K562 (cell line): ENCODE measurements at regions not wholly inside any gene's neighbourhood (a gene's known extent, or its start where the extent isn't known, plus 50 kb on each side); places are given as distances from the start of the nearest gene placed in this dataset.

Experiments used
- ATAC-seq: fragments of 200-7000 bp; cut with Tn5 transposase; 3 replicates; pipeline ENCODE4 v1.9.1; 2020; ENCODE audit warnings: moderate library complexity
- BruUV-seq: library from RNA; stranded (reverse); fragments of 400-500 nt; replicated peaks from 2 replicates; lab custom pipeline; 2021; lab: Mats Ljungman, UMichigan
- CTCF ChIA-PET: fragments of 300-600 bp; formaldehyde crosslinking; extraction: SDS; loops from one replicate; lab custom pipeline; 2021; ENCODE audit warnings: low intra/inter-chr PET ratio; lab: Yijun Ruan, JAX
- POLR2A ChIA-PET: fragments of 300-600, 350-650 bp; sonication (Branson Sonifier 250); formaldehyde crosslinking; extraction: SDS; loops from one replicate; lab custom pipeline; 2021; ENCODE audit warnings: antibody characterized with exemption, inconsistent platforms; lab: Yijun Ruan, JAX
- DNase-seq, 4 experiments: peaks; one replicate each; pipeline versions ENCODE4 v3.0.0 to v3.0.0-alpha.2; 2011 to 2018; ENCODE audit warnings: low spot score in 3 of 4, mixed read lengths in 3 of 4; ENCODE audit errors: extremely low read depth in 1 of 4
- FAIRE-seq: peaks from 2 replicates; lab custom pipeline; 2011; peaks lifted over from hg19 to GRCh38; lab: Jason Lieb, UNC
- H2AFZ ChIP-seq: 2 replicates; pipeline ENCODE4 v1.6.0; 2011; ENCODE audit warnings: low read depth, low read length, control low read depth, inconsistent platforms
- H3K27ac ChIP-seq: fragments of 200-600 bp; 3 replicates; pipeline ENCODE4 v1.8.0; 2011; ENCODE audit warnings: low read depth, mild to moderate bottlenecking, control low read depth, inconsistent platforms, low read length, moderate library complexity, mixed read lengths; ENCODE audit errors: extremely low read depth
- H3K27me3 ChIP-seq, 2 experiments: fragments of 300-600 bp in 1 of 2; 2 replicates in 1 of 2; 3 replicates in 1 of 2; pipeline versions ENCODE4 v1.6.0 to v1.8.0; 2011; ENCODE audit warnings: inconsistent platforms in 2 of 2, low read length in 2 of 2, mild to moderate bottlenecking in 1 of 2, mixed read lengths in 1 of 2, moderate library complexity in 1 of 2; ENCODE audit not compliant: control insufficient read depth in 2 of 2, insufficient read depth in 2 of 2
- H3K36me3 ChIP-seq: fragments of 300-600 bp; 3 replicates; pipeline ENCODE4 v1.8.0; 2011; ENCODE audit warnings: mild to moderate bottlenecking, low read length, inconsistent platforms; ENCODE audit not compliant: control insufficient read depth, insufficient read depth
- H3K4me1 ChIP-seq, 2 experiments: fragments of 200-600 bp in 1 of 2; replicated peaks in 1 of 2; 2 replicates in 1 of 2; 3 replicates in 1 of 2; pipeline versions ENCODE4 v1.5.1 to v1.8.0; 2011; ENCODE audit warnings: inconsistent platforms in 2 of 2, low read length in 2 of 2, mild to moderate bottlenecking in 1 of 2, mixed read lengths in 1 of 2, moderate library complexity in 1 of 2; ENCODE audit not compliant: control insufficient read depth in 2 of 2, insufficient read depth in 2 of 2
- H3K4me2 ChIP-seq: 2 replicates; pipeline ENCODE4 v1.6.1; 2011; ENCODE audit warnings: low read length, control low read depth, inconsistent platforms, mixed read lengths; ENCODE audit not compliant: insufficient read depth
- H3K4me3 ChIP-seq: fragments of 200-600 bp; sonication (generic), shearing (Covaris generic); 2 replicates; pipeline ENCODE4 v1.5.1; 2016; ENCODE audit warnings: control low read depth, inconsistent platforms
- H3K79me2 ChIP-seq: fragments of 200-600 bp; 3 replicates; pipeline ENCODE4 v1.8.0; 2011; ENCODE audit warnings: low read length, inconsistent platforms; ENCODE audit not compliant: control insufficient read depth, insufficient read depth
- H3K9ac ChIP-seq, 2 experiments: 2 replicates each; pipeline versions ENCODE4 v1.6.0 to v1.6.1; 2011; ENCODE audit warnings: low read depth in 2 of 2, low read length in 2 of 2, control low read depth in 1 of 2, inconsistent platforms in 1 of 2, mild to moderate bottlenecking in 1 of 2, mixed read lengths in 1 of 2; ENCODE audit not compliant: insufficient read depth in 1 of 2
- H3K9me1 ChIP-seq: one replicate; pipeline ENCODE4 v1.6.0; 2011; ENCODE audit warnings: inconsistent platforms, mild to moderate bottlenecking, low read length, moderate library complexity; ENCODE audit not compliant: control insufficient read depth, insufficient read depth
- H3K9me3 ChIP-seq: replicated peaks from 2 replicates; pipeline ENCODE4 v1.5.1; 2011; ENCODE audit warnings: low read depth, low read length, inconsistent platforms; ENCODE audit not compliant: control insufficient read depth, insufficient read depth
- H4K20me1 ChIP-seq: replicated peaks from 2 replicates; pipeline ENCODE4 v1.6.1; 2011; ENCODE audit warnings: low read length, inconsistent platforms, mixed read lengths; ENCODE audit not compliant: control insufficient read depth, insufficient read depth
- E2F3 ChIP-seq: fragments of 250-450 bp; sonication (Bioruptor Pico); IDR thresholded peaks from 2 replicates; pipeline ENCODE4 v1.4.0; 2020; ENCODE audit warnings: mild to moderate bottlenecking
- ILF3 ChIP-seq: fragments of 450-650 bp; IDR thresholded peaks from 2 replicates; pipeline ENCODE4 v1.6.1; 2018; ENCODE audit warnings: antibody characterized with exemption, mild to moderate bottlenecking, moderate library complexity, borderline replicate concordance
- LEF1 ChIP-seq: fragments of 450-650 bp; IDR thresholded peaks from 2 replicates; pipeline ENCODE4 v1.6.1; 2016; ENCODE audit warnings: mild to moderate bottlenecking
- NBN ChIP-seq: fragments of 450-650 bp; IDR thresholded peaks from 2 replicates; pipeline ENCODE4 v1.6.1; 2016; ENCODE audit warnings: low read depth, mild to moderate bottlenecking
- SOX6 ChIP-seq: fragments of 450-650 bp; IDR thresholded peaks from 2 replicates; pipeline ENCODE4 v1.6.1; 2014; ENCODE audit warnings: mild to moderate bottlenecking
- THRAP3 ChIP-seq: fragments of 450-650 bp; IDR thresholded peaks from 2 replicates; pipeline ENCODE4 v1.6.1; 2016; ENCODE audit warnings: mild to moderate bottlenecking, inconsistent platforms, borderline replicate concordance
- U2AF1 ChIP-seq: fragments of 200-400 bp; formaldehyde crosslinking; optimal IDR thresholded peaks from 2 replicates; pipeline ENCODE3; 2017; ENCODE audit warnings: mild to moderate bottlenecking, low read depth, low read length, moderate library complexity
- WGBS: fragments of 100-300 bp; shearing (Covaris generic); methylation state at CpG from one replicate; pipeline ENCODE4 v1.1.6; 2016; ENCODE audit warnings: low coverage, mixed read lengths; ENCODE audit not compliant: insufficient coverage; ENCODE audit errors: missing lambda C conversion rate; 5-methylcytosine and 5-hydroxymethylcytosine counted together
- in situ Hi-C: fragments of 300-500 bp; cut with MboI; formaldehyde crosslinking; loops from 4 replicates; pipeline ENCODE4 v1.15.0; 2018; ENCODE audit warnings: inconsistent platforms, mixed read lengths
- intact Hi-C: fragments of 100-400 bp; cut with micrococcal nuclease; formaldehyde crosslinking; loops from 2 replicates; pipeline ENCODE4 v1.14.2; 2022
- TF ChIP-seq, protein P1 (sequence below), 2 experiments: fragments of 450-650 bp; conservative IDR thresholded peaks; 2 replicates each; pipeline ENCODE4 v1.6.1; 2017; ENCODE audit warnings: mild to moderate bottlenecking in 2 of 2, moderate library complexity in 2 of 2
- TF ChIP-seq, protein P2 (sequence below): fragments of 450-650 bp; IDR thresholded peaks from 2 replicates; pipeline ENCODE4 v1.6.1; 2017; ENCODE audit warnings: antibody characterized with exemption, mild to moderate bottlenecking

DNA sequence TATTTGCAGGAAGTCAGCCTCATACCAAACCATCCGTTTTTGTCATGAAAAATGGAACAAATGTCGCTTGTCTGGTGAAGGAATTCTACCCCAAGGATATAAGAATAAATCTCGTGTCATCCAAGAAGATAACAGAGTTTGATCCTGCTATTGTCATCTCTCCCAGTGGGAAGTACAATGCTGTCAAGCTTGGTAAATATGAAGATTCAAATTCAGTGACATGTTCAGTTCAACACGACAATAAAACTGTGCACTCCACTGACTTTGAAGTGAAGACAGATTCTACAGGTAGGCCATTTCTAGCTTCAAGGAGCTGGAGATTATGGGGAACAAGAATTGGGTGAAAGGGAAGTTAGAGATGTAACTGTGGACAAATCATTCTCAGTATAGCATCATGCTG lies 126.1 kb downstream of the DAD1 start:
- CTCF ChIA-PET: no interaction called here
- Histone ChIP-seq H3K4me2 (no peak overlapping the region), H3K9ac (no peak overlapping the region), H3K9me1 (no peaks in the 10 kb centered on the region), H3K27me3 (no peaks in the 10 kb centered on the region), H3K4me3 (no peak overlapping the region), H4K20me1 (no peaks in the 10 kb centered on the region), H3K27ac (no peak overlapping the region), H3K79me2 (no peaks in the 10 kb centered on the region), H3K9me3 (no peaks in the 10 kb centered on the region), H3K4me1 (peaks cover 0 to 3% of the 10 kb centered on the region in 2 experiments; a peak in 3 of 5 replicates), H2AFZ (no peak overlapping the region), H3K36me3 (no peaks in the 10 kb centered on the region)
- DNase-seq (no peak), FAIRE-seq (no peak), ATAC-seq (no peak)
- intact Hi-C loops: loop anchor here (5.0 kb wide), 1 partner anchor 36 kb away; no protein-coding TSS in a partner anchor
- 57% methylated on average over 4 of the region's 4 CpGs for whole genome bisulfite sequencing
- POLR2A ChIA-PET: no interaction called here
- in situ Hi-C loops: no loop called here
- TF ChIP-seq SOX6: no peak
- TF ChIP-seq, protein P1, sequence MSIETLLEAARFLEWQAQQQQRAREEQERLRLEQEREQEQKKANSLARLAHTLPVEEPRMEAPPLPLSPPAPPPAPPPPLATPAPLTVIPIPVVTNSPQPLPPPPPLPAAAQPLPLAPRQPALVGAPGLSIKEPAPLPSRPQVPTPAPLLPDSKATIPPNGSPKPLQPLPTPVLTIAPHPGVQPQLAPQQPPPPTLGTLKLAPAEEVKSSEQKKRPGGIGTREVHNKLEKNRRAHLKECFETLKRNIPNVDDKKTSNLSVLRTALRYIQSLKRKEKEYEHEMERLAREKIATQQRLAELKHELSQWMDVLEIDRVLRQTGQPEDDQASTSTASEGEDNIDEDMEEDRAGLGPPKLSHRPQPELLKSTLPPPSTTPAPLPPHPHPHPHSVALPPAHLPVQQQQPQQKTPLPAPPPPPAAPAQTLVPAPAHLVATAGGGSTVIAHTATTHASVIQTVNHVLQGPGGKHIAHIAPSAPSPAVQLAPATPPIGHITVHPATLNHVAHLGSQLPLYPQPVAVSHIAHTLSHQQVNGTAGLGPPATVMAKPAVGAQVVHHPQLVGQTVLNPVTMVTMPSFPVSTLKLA (conservative IDR thresholded peaks at IDR 0.05): no peak
- no peak for TF ChIP-seq NBN
- TF ChIP-seq THRAP3: no peak
- no peak for TF ChIP-seq E2F3
- no peak for TF ChIP-seq U2AF1
- TF ChIP-seq LEF1: no peak
- no peak for TF ChIP-seq ILF3
- TF ChIP-seq, protein P2, sequence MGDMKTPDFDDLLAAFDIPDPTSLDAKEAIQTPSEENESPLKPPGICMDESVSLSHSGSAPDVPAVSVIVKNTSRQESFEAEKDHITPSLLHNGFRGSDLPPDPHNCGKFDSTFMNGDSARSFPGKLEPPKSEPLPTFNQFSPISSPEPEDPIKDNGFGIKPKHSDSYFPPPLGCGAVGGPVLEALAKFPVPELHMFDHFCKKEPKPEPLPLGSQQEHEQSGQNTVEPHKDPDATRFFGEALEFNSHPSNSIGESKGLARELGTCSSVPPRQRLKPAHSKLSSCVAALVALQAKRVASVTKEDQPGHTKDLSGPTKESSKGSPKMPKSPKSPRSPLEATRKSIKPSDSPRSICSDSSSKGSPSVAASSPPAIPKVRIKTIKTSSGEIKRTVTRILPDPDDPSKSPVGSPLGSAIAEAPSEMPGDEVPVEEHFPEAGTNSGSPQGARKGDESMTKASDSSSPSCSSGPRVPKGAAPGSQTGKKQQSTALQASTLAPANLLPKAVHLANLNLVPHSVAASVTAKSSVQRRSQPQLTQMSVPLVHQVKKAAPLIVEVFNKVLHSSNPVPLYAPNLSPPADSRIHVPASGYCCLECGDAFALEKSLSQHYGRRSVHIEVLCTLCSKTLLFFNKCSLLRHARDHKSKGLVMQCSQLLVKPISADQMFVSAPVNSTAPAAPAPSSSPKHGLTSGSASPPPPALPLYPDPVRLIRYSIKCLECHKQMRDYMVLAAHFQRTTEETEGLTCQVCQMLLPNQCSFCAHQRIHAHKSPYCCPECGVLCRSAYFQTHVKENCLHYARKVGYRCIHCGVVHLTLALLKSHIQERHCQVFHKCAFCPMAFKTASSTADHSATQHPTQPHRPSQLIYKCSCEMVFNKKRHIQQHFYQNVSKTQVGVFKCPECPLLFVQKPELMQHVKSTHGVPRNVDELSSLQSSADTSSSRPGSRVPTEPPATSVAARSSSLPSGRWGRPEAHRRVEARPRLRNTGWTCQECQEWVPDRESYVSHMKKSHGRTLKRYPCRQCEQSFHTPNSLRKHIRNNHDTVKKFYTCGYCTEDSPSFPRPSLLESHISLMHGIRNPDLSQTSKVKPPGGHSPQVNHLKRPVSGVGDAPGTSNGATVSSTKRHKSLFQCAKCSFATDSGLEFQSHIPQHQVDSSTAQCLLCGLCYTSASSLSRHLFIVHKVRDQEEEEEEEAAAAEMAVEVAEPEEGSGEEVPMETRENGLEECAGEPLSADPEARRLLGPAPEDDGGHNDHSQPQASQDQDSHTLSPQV: no peak
- BruUV-seq: no TSS peak
